RCC 7860 (cell line): ENCODE measurements at regions not wholly inside any gene's neighbourhood (a gene's known extent, or its start where the extent isn't known, plus 50 kb on each side); places are given as distances from the start of the nearest gene placed in this dataset.

Experiments
- DNase-seq: peaks from one replicate; pipeline ENCODE4 v3.0.0-alpha.2; 2015; ENCODE audit warnings: low spot score
- FAIRE-seq: peaks from 2 replicates; lab custom pipeline; 2012; peaks lifted over from hg19 to GRCh38; lab: Jason Lieb, UNC

GRCh38 chr7:136667584-136667983, 200.9 kb upstream of the CHRM2 start:
- DNase-seq: no peak
- no peak for FAIRE-seq

DNA sequence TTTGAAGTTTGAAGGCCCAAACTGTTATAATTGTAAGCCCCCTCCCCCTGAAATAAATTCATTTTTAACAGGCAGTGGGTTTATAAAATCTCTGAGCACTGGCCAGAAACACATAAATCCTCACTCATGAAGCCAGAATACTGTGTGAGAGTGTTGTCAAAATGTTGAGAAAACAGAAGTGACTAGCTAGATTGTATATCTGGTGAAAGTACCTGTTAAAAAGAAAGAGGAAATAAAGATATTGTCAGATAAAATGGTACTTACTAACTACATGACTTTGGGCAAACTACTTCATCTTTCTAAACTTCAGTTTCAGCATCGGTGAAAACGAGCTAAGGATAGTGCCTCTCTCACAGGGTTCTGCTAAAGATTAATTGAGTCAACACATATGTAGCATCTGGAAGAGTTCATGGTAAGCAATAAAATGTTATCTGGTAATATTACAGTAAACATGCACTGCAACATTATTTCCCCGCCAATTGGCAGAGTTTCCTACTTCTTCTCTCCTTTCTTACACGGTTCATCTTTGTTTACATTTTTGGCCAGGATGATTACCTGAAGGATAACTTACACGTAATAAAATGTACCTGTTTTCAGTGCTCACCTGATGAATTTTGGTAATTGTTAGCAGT, 202.5 kb upstream of the CHRM2 start:
- no peak for FAIRE-seq
- DNase-seq: no peak

DNA sequence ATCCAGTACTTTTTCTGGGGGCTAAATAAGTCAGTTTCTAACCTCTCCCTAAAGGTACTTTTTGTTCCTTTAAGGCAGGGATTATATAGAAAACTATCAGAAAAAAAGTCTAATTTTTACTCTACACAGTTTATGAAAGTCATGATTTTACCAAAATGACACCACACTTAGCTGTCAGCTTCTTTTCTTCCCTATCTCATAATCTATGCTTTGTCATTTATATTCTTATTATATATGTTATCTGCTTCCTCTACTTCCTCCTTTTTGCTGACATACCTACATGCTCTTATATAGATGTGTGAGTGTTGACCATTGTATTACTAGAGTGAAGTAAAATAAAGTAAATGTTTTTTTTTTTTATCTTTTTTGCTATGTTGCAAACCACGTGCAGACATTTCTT, 203.9 kb upstream of the CHRM2 start:
- FAIRE-seq (no peak), DNase-seq (no peak)

DNA sequence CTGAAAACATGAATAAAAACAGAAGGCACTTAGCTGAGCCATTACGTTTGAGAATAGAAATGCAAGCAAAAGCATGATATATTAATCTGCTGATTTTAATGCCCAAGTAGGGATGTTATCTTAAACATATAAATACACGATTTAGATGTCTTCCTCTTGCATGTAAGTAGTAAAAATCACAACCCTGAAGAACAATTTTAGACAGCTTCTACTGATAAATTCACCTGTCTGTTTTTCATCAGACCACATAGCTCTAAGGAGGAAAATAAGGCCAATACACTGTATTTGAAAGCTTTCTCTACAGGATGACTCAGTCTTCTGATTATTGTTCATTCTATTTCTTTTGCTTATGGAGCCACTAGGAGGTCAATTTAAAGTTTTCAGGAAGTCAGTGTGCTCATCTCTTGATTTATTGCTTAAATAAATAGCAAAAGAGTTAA, 210.9 kb upstream of the CHRM2 start:
- no peak for FAIRE-seq
- DNase-seq: no peak

DNA sequence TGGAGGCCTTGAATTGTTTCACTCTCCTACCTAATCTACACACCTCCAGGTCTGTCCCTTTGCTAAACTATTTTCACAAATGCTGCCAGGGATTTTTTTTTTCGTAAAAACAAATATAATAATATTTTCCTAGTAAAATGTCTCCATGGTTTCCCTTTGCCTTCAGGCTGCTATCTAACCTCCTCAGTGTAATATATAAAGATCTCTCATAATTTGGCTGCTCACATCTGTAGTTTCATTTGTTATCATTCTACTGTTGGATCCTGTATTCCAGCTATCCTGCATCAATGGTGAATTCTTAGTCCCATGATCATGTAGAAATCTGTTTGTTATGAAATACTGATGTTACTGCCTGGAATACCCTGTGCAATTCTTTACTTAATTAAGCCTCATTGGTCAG, 211.9 kb upstream of the CHRM2 start:
- FAIRE-seq (no peak), DNase-seq (no peak)

GRCh38 chr7:136655414-136655813, 213.0 kb upstream of the CHRM2 start:
- DNase-seq (no peak), FAIRE-seq (no peak)

DNA sequence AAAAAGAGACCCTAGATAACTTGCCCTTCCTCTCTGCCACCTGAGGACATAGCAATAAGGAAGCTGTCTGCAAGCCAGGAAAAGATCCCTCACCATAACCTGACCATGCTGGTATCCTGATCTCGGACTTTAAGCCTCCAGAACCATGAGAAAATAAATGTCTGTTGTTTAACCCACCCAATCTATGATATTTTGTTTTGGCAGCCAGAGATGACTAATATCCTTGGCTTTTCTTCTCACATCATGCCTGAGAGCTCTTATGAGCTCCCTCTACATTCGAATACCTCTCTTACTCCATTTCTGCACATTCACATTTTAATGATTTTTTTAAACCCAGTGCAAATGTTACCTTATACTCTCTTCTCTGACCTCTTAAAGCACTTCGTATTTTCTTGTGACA, 214.0 kb upstream of the CHRM2 start:
- DNase-seq: no peak
- FAIRE-seq: no peak

- FAIRE-seq (no peak), DNase-seq (no peak)
These were observed 215.6 kb upstream of the CHRM2 start for GRCh38 chr7:136652635-136653370.

DNA sequence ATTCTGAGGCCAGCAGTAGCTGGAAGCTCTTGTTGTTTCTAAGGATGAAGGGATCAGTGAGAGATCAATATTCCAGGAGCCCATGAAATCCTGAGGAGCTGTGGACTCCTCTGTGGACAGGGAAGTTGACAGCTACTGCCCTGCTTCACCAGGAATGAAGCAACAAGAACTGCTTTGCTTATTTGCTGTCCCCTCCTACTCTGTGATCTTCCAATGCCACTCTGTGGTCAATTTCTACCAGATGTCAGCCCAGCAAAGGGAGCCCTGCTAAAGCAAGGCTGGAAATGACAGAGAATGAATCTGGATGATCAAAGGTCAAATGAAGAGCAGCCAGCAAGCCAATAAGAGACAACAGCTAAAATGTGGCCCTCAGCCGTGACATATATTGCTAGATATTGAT, 227.5 kb upstream of the CHRM2 start:
- no peak for DNase-seq
- no peak for FAIRE-seq

GRCh38 chr7:136637813-136638212, 230.6 kb upstream of the CHRM2 start:
- FAIRE-seq (no peak), DNase-seq (no peak)

DNA sequence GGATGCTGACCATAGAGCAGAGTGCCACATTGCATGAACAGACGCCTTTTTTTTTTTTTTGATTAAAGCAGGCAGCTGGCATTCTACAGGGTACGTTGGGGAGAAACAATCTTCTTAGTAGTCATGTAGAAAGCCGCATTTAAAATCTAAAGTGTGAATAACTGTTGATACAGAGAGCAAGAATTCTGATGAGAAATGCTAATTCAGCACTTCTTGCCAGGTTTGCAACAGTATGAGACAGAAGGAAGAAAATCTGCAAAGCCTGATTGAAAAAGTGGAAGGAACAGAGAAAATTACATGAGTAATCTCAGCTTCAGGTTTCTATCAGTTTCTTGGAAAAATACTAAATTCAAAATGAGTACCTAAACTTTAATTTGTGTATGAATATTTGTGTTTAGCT, 232.7 kb upstream of the CHRM2 start:
- FAIRE-seq (no peak), DNase-seq (no peak)

GRCh38 chr7:136618818-136619217, 249.6 kb upstream of the CHRM2 start:
- DNase-seq (no peak), FAIRE-seq (no peak)

DNA sequence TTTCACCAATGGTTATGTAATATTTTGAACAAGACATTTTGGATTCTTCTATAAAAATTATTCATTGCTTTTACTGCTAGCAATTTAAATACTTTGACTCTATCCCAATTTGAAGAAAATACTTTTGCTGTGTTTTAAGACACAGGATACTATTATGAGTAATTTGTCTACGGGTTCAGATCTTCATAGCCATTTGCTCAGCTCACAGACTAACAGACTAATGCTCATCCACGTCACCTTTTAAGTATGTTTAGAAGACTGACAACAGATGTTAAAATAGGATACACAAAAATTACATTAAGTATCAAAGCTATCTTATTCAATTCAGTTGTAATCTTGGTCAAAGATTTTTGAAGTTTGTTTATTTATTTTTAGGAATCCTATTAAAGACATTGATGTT, 251.3 kb upstream of the CHRM2 start:
- FAIRE-seq (no peak), DNase-seq (no peak)

- FAIRE-seq: no peak
- DNase-seq: no peak
These were observed 262.7 kb upstream of the CHRM2 start for GRCh38 chr7:136605532-136606329.

DNA sequence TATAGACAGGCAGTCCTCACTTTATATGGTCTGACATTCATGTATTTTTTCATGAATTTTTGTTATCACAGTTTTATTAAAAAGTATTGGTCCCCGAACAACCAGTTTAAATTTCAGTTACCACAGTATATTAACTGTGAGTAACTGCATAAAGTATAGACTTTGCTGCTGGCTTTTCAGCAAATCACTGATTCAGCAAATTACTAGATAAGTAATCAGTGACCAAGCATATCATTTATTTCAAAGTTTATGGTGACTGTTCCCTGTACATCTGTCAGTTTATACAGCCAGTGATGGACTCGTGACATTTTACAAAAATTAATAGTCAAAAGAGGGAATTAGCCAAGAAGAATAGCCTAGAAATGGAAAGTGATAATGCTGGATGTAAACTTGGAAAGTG, 266.7 kb upstream of the CHRM2 start:
- DNase-seq: no peak
- FAIRE-seq: no peak

DNA sequence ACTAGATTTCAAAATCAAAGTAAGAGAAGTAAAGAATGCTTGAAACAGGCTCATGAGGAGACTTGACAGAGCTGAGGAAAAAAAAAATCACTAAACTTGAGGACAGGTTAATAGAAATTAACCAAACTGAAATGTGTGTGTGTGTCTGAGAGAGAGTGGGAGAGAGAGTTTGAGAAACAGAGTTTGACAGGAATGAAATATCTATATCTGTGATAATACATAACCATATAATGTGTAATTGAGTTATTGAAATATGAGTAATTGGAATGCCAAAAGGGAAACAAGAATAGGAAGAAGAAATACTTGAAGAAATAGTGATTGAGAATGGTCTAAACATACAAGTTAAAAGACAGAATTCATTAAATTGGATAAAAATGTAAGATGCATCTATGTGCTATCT, 268.0 kb upstream of the CHRM2 start:
- FAIRE-seq (no peak), DNase-seq (no peak)

- no peak for DNase-seq
- FAIRE-seq: no peak
These were observed 273.7 kb upstream of the CHRM2 start for GRCh38 chr7:136594739-136595144.

GRCh38 chr7:136588216-136588615, 280.2 kb upstream of the CHRM2 start:
- no peak for FAIRE-seq
- DNase-seq: no peak

DNA sequence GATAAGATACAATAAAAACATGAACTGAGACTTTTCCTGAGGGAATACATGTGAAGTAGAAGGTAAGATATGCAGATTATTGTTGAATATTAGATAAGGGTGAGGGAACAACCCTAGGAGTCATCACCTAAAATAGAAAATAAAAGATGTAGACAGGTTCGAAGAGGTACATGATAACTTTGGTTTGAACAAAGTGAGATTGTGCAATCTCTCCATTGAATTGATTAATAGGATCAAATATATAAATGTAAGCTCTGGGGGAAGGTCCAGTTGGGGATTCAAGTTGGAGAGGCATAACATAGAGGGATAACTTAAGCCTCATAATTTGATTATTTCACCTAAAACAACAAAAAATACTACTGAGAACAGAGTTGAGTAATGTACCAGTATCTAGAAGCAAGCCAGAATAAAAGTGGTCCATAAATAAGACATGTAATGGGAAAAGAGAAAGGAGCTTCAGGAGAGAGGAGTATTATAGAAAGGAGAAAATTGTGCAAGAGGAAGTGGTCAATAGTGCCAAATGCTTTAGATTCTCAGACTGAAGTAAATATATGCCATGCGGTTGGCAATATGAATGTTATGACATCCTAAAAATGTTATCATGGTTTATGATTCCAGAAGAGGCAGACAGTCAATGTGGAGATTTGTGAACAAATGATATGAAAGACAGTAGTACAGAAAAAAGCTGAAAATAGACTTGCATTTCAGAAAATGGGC, 282.3 kb upstream of the CHRM2 start:
- FAIRE-seq: no peak
- DNase-seq: no peak

- FAIRE-seq: no peak
- no peak for DNase-seq
These were observed 302.0 kb upstream of the CHRM2 start for GRCh38 chr7:136566491-136566890.

DNA sequence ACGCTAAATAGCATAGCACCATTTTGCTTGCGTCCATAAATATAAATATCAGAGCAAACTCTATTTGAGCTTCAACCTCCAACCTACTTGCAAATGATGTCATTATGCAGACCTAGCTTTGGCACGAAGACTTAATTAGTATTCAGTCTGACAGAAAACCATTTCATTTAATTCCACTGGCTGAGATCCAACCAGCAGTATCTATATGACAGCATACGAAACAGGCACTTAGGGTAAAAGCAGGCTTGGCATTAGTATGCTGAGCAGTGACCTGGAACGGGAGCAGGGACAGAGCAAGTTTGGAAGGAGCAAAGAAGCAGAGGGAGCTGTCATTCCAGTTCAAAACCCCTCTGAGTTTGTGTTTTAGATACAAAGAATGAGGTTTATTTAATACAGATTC, 312.5 kb upstream of the CHRM2 start:
- no peak for FAIRE-seq
- DNase-seq: no peak
